Stimulated activated naive CD8-positive, alpha-beta T cell treated with anti-CD3 and anti-CD28 coated beads, Interleukin-15, Interleukin-2, amounts not matched to agents 100 ng/mL and 50 ng/mL, for 24 hours (primary cell): ENCODE measurements at regions not wholly inside any gene's neighbourhood (a gene's known extent, or its start where the extent isn't known, plus 50 kb on each side); places are given as distances from the start of the nearest gene placed in this dataset.

Source experiments
- H3K27ac Mint-ChIP-seq: one replicate; pipeline ENCODE4 v1.8.0; 2021; ENCODE audit warnings: mild to moderate bottlenecking, mixed read lengths
- H3K27me3 Mint-ChIP-seq: one replicate; pipeline ENCODE4 v1.8.0; 2021; ENCODE audit warnings: mixed read lengths
- H3K36me3 Mint-ChIP-seq: one replicate; pipeline ENCODE4 v1.8.0; 2021; ENCODE audit warnings: low read depth, mixed read lengths
- H3K4me1 Mint-ChIP-seq: one replicate; pipeline ENCODE4 v1.8.0; 2021; ENCODE audit warnings: low read depth, mixed read lengths
- H3K4me3 Mint-ChIP-seq: one replicate; pipeline ENCODE4 v1.8.0; 2021; ENCODE audit warnings: mild to moderate bottlenecking, mixed read lengths
- H3K9me3 Mint-ChIP-seq: one replicate; pipeline ENCODE4 v1.8.0; 2021; ENCODE audit warnings: mixed read lengths

DNA sequence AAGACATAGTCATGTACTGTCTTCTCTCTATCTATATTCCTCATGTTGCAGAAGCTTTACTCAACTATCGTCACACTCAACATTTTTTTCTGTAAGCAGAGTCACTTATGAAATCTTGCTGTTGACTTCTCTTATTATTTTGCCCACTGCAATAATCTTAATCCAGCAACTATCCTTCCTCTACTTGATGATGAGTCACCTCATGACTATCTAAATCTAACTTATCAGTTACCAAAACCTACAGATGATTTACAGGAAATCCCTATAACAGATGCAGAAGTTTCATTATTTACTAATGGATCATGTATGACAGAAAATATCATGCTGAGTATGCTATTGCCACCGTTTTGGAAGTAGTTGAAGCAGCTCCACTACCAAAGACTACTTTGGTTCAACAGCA is 378.9 kb downstream of the DUSP10 start:
- peaks cover 23% of the 10 kb centered on the region for H3K27me3 Mint-ChIP-seq

DNA sequence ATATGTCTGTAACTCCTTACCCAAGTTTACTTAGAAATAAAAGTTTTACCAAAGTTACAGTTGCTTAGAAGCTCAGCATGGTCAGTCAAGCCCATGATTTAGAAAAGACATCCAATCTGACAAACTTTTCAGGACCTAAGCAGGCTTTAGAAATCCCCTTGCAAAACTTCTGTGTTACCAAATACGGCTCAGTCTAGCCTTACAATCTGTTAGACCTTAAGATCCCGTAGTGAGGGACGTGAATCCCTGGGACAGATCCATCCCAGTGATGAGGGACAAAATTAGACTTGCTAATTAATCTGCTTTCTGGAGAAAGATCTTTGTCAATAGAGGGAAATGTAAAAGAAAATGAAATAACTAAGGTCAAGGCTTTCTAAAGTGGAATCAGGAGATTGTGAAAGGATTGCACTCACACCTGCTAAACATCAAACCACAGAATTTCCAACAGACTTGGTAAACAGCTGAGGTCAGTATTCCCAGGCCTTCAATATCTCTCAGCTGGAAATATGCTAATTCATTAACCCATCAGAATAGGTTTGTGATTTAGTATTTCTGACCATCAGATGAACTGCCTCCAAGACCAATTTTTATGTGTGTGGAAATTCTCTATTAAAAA is 375.3 kb downstream of the DUSP10 start:
- no peaks in the 10 kb centered on the region for H3K4me1 Mint-ChIP-seq
- H3K36me3 Mint-ChIP-seq: no peaks in the 10 kb centered on the region
- H3K27me3 Mint-ChIP-seq: peaks cover 27% of the 10 kb centered on the region
- H3K9me3 Mint-ChIP-seq: no peaks in the 10 kb centered on the region
- no peak overlapping the region for H3K27ac Mint-ChIP-seq
- H3K4me3 Mint-ChIP-seq: no peak overlapping the region

More for the DNA sequence above, 378.9 kb downstream of the DUSP10 start:
- no peak overlapping the region for H3K27ac Mint-ChIP-seq
- no peaks in the 10 kb centered on the region for H3K4me1 Mint-ChIP-seq
- H3K4me3 Mint-ChIP-seq: no peak overlapping the region
- no peaks in the 10 kb centered on the region for H3K36me3 Mint-ChIP-seq
- H3K9me3 Mint-ChIP-seq: no peaks in the 10 kb centered on the region

DNA sequence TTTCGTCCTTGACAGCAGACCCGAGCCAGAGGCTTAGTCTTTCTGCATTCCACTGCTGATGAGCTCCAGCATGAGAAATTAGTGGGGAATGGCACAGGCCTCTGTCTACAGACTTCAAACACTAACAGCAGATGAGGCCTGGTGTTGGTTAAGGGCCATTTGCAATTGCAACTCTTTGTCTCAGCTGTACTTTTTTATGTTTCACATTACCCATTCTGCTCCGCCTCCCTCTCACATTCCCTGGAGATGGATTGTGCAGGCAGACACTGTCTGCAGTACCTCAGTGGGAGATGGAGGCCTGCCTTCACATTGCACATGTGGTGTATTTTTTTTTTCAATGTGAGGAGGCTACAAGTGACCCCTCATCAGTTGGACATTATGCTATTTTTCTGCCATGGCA is 370.2 kb downstream of the DUSP10 start:
- H3K27ac Mint-ChIP-seq: no peak overlapping the region
- peaks cover 11% of the 10 kb centered on the region for H3K27me3 Mint-ChIP-seq
- H3K9me3 Mint-ChIP-seq: no peaks in the 10 kb centered on the region
- no peaks in the 10 kb centered on the region for H3K4me1 Mint-ChIP-seq
- H3K36me3 Mint-ChIP-seq: no peaks in the 10 kb centered on the region
- no peak overlapping the region for H3K4me3 Mint-ChIP-seq

DNA sequence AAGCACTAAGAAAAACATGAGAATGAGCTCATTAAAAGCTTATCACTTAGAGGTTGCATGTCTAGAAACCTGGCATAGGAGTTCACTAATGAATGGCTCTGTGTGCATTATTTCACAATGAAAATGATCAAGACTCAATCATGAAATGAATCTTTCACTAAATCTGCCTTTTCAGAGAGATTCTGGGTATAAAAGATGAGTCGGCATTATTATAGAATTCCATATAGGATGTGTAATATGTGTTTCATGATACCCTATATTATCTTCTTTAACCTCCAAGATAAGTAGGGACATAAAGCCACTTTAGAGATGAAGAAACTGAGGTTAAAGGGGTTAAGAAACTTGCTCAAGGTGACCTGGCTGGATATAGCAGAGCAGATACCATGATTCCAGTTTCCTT is 368.1 kb downstream of the DUSP10 start:
- Mint-ChIP-seq H3K4me3 (no peak overlapping the region), H3K36me3 (no peaks in the 10 kb centered on the region), H3K9me3 (no peaks in the 10 kb centered on the region), H3K4me1 (no peaks in the 10 kb centered on the region), H3K27me3 (peaks cover 15% of the 10 kb centered on the region), H3K27ac (no peak overlapping the region)

DNA sequence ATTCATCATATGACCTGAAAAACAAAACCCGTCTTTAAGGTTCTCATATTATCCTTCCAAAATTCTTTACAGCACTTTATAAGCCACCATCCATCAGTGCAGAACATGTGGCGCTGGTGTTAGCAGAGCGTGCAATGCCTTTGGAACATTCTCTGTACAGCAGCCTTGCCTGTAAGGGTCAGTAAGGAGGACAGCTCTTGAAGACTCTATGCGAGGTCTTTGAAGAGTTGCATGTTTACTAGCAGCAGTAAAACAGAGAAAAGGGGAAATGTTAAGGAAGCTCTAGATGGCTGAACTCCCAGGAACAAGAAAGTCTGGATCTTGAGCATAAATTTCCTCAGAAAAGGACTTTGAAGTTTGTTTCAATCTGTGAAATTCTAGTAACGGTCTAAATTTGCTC is 365.6 kb downstream of the DUSP10 start:
- H3K4me3 Mint-ChIP-seq: no peak overlapping the region
- no peaks in the 10 kb centered on the region for H3K36me3 Mint-ChIP-seq
- no peaks in the 10 kb centered on the region for H3K4me1 Mint-ChIP-seq
- peaks cover 10% of the 10 kb centered on the region for H3K27me3 Mint-ChIP-seq
- H3K9me3 Mint-ChIP-seq: no peaks in the 10 kb centered on the region
- no peak overlapping the region for H3K27ac Mint-ChIP-seq

DNA sequence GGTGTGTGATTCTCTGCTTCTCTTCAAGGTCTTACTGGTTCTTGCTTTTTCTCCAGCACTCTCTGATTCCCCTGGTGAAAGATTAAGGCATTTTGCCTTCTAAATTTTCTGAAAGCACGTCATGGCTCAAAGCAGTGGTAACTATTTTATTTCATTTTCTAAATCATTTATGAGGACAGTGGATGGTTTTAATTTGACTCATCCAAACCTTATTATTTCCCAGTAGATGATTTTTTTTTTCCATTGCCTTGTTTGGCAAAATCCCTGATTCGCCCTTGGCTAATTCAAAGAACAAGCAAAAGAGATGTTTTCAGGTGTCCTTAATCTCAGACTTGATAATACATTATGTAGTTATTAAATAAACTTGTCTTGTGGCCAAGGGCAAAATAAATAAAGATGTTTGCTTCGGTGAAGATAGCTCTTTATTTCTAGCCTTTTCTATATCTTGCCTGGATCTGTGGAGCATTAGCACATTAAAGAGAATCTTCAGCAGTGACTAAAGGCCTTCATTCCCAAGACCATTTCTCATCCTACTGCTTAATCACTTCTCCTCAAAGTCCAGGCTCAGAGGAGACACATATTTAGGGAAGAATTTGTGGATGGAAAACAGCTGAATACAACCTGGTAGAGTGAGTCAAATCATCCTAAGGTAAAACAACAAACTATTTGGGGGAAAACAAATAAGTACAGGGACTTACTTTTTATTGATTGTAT is 359.8 kb downstream of the DUSP10 start:
- no peak overlapping the region for H3K27ac Mint-ChIP-seq
- no peaks in the 10 kb centered on the region for H3K36me3 Mint-ChIP-seq
- H3K4me3 Mint-ChIP-seq: no peak overlapping the region
- no peaks in the 10 kb centered on the region for H3K4me1 Mint-ChIP-seq
- H3K9me3 Mint-ChIP-seq: no peaks in the 10 kb centered on the region
- peaks cover 5% of the 10 kb centered on the region for H3K27me3 Mint-ChIP-seq

DNA sequence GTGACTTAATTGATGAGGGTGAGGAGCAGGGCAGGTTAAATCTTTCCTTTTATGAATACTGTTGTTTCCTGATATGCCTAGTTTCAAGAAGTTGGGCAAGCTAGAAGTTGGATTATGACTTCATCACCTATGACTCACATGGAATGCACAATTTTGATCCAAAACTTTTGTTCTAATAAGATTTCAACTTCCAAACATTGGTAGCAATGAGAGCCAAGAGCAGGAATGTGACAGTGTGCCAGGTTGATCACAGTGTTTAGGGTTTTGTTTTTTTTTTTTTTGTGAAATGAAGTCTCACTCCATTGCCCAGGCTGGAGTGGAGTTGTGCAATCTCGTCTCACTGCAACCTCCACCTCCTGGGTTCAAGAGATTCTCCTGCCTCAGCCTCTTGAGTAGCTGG is 349.4 kb downstream of the DUSP10 start:
- Mint-ChIP-seq H3K9me3 (no peaks in the 10 kb centered on the region), H3K4me1 (no peaks in the 10 kb centered on the region), H3K36me3 (no peaks in the 10 kb centered on the region), H3K27ac (no peak overlapping the region), H3K4me3 (no peak overlapping the region), H3K27me3 (peaks cover 25% of the 10 kb centered on the region)

DNA sequence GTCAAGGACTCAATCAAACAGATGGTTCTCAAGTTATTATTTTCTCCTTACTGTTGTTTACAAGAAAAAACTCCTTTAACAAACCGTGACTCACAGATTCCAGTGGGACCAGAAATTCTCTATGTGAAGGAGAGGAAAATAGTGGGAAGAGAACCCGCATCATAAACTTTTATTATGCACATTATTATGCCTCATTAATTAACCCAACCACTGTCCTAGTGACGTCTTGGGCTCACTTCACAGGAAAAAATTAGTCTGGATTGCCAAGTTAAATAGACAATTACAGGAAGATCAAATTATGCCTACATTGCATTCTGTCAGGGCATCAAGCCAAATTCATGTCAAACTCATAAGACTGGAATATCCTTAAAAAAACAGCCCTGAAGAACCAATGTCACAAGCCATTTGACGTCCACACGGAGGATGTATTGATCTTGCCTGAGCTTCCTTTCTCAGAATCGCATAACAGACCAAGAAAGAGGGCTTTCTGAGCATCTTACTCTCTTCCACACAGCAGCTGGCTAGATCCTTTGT is 347.8 kb downstream of the DUSP10 start:
- Mint-ChIP-seq H3K9me3 (peaks cover 6% of the 10 kb centered on the region), H3K36me3 (no peaks in the 10 kb centered on the region), H3K27ac (no peak overlapping the region), H3K27me3 (peaks cover 28% of the 10 kb centered on the region), H3K4me3 (no peak overlapping the region), H3K4me1 (no peaks in the 10 kb centered on the region)

DNA sequence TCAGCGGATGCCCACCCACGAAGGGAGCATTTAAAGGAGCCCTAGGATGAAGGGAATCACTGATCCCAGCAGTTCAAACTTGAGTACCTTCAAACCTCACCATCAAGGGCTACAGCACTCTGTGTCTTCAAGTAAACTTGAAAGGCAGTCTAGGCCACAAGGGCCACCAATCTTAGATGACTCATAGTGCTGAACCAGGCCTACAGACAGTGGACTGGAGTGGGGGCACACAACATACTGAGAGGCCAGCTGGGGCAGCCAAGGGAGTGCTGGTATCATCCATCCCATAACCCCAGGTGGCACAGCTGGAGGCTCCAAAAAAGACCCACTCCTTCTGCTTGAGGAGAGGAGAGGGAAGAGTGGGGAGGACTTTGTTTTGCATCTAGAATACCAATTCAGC is 345.4 kb downstream of the DUSP10 start:
- H3K27ac Mint-ChIP-seq: no peak overlapping the region
- no peaks in the 10 kb centered on the region for H3K4me1 Mint-ChIP-seq
- peaks cover 32% of the 10 kb centered on the region for H3K27me3 Mint-ChIP-seq
- H3K9me3 Mint-ChIP-seq: peaks cover 6% of the 10 kb centered on the region
- H3K4me3 Mint-ChIP-seq: no peak overlapping the region
- H3K36me3 Mint-ChIP-seq: no peaks in the 10 kb centered on the region

DNA sequence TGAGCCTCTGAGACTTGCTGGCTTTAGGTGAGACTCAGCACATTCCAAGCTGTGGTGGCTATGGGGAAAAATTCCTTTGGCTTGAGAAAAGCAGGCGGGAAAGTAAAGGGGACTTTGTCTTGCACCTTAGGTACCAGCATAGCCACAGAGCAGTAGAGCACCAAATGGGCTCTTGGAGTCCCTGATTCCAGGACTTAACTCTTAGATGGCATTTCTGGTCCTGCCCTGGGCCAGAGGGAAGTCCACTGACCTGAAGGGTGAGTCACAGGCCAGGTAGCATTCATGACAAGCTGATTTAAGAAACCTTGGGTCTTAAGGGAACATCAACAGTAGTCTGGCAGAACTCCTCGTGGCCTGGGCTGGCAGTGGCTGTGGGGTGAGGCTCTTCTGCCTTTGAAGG is 344.7 kb downstream of the DUSP10 start:
- Mint-ChIP-seq H3K4me1 (no peaks in the 10 kb centered on the region), H3K27me3 (peaks cover 32% of the 10 kb centered on the region), H3K9me3 (peaks cover 6% of the 10 kb centered on the region), H3K36me3 (no peaks in the 10 kb centered on the region), H3K27ac (no peak overlapping the region), H3K4me3 (no peak overlapping the region)

DNA sequence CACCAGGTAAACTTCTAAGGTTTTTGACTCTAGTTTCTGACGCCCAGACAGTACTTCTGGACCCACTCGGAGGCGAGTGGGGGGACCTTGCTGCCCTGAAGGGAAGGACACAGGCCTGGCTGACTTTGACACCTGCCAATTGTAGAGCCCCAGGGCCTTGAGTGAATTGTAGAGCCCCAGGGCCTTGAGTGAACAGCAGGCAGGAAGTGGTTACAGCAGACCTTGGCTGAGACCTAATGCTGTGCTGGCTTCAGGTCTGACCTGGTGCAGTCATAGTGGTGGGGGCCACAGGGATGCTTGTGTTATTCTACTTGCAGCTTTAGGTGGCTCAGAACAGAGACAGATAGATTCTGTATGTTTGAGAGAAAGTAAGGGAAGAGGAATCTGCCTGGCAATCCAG is 344.3 kb downstream of the DUSP10 start:
- Mint-ChIP-seq H3K9me3 (peaks cover 6% of the 10 kb centered on the region), H3K27me3 (peaks cover 32% of the 10 kb centered on the region), H3K36me3 (no peaks in the 10 kb centered on the region), H3K4me1 (no peaks in the 10 kb centered on the region), H3K27ac (no peak overlapping the region), H3K4me3 (no peak overlapping the region)

DNA sequence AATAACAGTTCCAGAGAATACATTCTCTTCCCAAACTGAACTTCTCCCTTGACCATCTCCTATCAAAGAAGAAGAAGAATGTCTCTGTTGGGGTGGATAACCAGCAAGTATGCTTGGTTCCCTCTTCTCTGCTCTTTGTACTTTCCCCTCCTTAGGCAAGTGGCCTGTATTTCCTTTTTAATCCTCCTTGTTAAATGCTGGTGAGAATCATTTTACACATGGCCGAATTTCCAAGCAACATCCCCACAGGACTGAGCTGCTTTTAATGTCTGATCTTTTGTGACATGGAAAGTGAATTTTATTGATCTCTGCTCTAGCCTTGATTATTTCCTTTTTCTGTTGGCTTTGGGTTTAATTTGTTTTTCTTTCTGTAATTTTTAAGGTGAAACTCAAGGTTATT is 336.7 kb downstream of the DUSP10 start:
- Mint-ChIP-seq H3K27me3 (peaks cover 15% of the 10 kb centered on the region), H3K9me3 (no peaks in the 10 kb centered on the region), H3K27ac (no peak overlapping the region), H3K4me1 (no peaks in the 10 kb centered on the region), H3K36me3 (no peaks in the 10 kb centered on the region), H3K4me3 (no peak overlapping the region)

DNA sequence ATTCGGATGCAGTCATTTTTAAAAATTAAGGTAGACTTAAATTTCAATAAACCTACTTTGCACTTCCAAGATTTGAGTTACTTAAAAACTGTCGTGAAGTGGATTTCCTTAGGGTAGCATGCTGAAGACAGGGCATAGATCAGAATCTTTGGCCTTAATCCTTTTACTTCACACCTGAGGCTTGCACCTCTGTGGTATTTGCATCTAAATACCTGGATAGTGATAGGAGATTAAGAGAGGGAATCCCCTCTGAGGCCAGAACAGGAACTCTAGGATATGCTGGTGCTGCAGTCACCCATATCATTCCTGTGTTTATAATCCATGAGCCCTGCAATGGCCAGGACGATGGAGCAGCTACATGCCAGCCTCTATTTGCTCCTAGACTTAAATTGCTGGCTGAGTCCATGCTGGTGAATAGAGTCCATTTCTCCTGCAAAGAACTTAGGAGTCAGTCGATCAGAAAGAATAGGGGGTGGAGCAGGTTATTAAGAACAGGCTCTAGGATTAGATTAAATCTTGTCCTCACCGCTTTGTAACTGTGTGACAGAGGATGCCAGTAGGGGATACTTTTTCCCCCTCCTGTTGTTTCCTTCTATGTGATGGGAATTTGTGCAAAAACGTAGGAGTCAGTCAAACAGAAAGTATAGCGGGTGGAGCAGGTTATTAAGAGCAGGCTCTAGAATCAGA is 333.6 kb downstream of the DUSP10 start:
- H3K4me3 Mint-ChIP-seq: no peak overlapping the region
- no peaks in the 10 kb centered on the region for H3K36me3 Mint-ChIP-seq
- no peak overlapping the region for H3K27ac Mint-ChIP-seq
- peaks cover 21% of the 10 kb centered on the region for H3K27me3 Mint-ChIP-seq
- H3K4me1 Mint-ChIP-seq: no peaks in the 10 kb centered on the region
- H3K9me3 Mint-ChIP-seq: no peaks in the 10 kb centered on the region

DNA sequence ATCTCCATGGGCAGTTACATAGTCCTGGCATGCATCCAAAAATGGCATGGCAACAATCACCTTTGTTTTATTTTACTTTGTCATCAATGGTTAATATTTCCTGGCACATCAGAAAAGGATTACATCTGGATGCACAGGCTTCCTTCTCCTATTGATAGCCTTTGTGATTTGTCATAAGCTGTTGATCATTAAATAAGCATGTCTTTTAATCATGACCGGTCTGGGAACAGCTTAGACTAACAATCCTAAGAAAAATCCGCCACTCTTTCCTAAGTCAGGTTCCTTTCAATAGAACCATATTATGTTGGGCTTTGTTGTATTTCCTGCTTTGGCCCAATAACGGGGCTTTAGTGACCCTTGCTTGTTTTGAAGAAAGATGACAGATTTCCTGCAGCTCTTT is 330.6 kb downstream of the DUSP10 start:
- Mint-ChIP-seq H3K4me3 (no peak overlapping the region), H3K4me1 (no peaks in the 10 kb centered on the region), H3K36me3 (no peaks in the 10 kb centered on the region), H3K27ac (no peak overlapping the region), H3K27me3 (peaks cover 25% of the 10 kb centered on the region), H3K9me3 (no peaks in the 10 kb centered on the region)

DNA sequence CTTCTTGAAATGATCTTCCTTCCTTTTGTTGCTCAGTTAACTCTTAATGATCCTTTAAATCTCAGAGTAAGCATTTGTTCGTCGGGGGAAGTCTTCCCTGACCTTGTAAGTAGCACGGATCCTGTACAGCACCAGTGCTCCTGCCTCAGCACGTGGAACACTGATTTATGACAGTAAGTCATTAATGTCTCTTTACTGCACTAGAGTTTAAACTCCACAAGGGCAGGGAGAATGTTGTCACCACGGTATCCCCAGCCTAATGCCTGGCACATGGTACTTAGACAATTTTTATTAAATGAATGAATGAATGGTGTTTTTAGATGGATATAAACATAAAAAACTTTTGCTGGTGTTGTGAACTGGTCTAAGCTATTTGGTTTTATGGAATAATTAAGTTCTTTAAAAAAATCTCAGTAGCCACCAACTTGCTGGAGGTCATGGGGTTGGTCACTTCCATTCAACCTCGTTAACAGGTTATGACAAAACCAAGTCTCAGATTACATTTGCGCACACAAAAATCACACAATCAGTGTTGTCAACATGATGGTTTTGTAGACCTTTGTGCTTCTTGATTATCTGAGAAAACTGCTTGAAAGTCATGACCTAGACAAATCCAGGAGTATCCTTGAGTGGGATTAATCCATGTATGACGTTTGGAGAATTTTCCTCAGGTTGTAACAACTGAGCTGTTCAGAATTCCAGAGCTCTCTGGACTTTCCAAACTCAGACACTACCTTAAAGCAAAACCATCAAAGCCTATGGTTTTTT is 326.9 kb downstream of the DUSP10 start:
- no peaks in the 10 kb centered on the region for H3K36me3 Mint-ChIP-seq

More for the DNA sequence above, 326.9 kb downstream of the DUSP10 start:
- H3K27me3 Mint-ChIP-seq: peaks cover 22% of the 10 kb centered on the region
- H3K4me1 Mint-ChIP-seq: no peaks in the 10 kb centered on the region
- no peak overlapping the region for H3K27ac Mint-ChIP-seq
- no peaks in the 10 kb centered on the region for H3K9me3 Mint-ChIP-seq
- H3K4me3 Mint-ChIP-seq: no peak overlapping the region
